Astrocyte (in vitro differentiated cells and primary cell): ENCODE measurements at regions not wholly inside any gene's neighbourhood (a gene's known extent, or its start where the extent isn't known, plus 50 kb on each side); places are given as distances from the start of the nearest gene placed in this dataset.

Experiments used
- EZH2 ChIP-seq: IDR thresholded peaks from 2 replicates; pipeline ENCODE4 v1.6.1; 2012; ENCODE audit warnings: mild to moderate bottlenecking, low read length, inconsistent platforms; ENCODE audit not compliant: insufficient read depth
- TF ChIP-seq, protein P1 (sequence below): IDR thresholded peaks from 2 replicates; pipeline ENCODE4 v1.5.1; 2011; ENCODE audit warnings: low read depth, mild to moderate bottlenecking, inconsistent platforms, low read length, moderate library complexity; ENCODE audit not compliant: insufficient read depth

DNA sequence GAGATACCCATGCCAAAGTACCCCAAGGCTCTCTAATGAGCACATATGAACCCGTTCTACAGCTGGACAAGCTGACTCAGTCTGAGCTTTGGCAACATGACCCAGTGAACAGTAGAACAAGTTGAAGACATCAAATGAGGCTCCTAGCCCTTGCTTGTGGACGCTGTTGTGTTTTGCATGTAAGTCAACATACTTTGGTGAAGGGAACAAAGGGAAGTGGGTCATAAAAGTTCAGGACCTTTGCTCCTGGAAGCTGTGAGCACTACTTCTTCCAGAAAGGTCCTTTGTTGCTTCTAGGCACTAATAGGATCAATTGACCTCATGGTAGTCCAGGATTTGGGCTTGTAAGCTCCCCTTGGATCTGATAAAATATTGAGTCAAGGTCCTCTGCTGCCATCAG is 613.5 kb upstream of the TBX3 start:
- TF ChIP-seq, protein P1, sequence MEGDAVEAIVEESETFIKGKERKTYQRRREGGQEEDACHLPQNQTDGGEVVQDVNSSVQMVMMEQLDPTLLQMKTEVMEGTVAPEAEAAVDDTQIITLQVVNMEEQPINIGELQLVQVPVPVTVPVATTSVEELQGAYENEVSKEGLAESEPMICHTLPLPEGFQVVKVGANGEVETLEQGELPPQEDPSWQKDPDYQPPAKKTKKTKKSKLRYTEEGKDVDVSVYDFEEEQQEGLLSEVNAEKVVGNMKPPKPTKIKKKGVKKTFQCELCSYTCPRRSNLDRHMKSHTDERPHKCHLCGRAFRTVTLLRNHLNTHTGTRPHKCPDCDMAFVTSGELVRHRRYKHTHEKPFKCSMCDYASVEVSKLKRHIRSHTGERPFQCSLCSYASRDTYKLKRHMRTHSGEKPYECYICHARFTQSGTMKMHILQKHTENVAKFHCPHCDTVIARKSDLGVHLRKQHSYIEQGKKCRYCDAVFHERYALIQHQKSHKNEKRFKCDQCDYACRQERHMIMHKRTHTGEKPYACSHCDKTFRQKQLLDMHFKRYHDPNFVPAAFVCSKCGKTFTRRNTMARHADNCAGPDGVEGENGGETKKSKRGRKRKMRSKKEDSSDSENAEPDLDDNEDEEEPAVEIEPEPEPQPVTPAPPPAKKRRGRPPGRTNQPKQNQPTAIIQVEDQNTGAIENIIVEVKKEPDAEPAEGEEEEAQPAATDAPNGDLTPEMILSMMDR = no peak
- no peak for TF ChIP-seq EZH2
